Neural progenitor cell (in vitro differentiated cells): ENCODE measurements at regions not wholly inside any gene's neighbourhood (a gene's known extent, or its start where the extent isn't known, plus 50 kb on each side); places are given as distances from the start of the nearest gene placed in this dataset.

Source experiments
- CTCF ChIP-seq: fragments of 200-600 bp; sonication (generic); IDR thresholded peaks from 2 replicates; pipeline ENCODE4 v1.5.1; 2017; ENCODE audit warnings: antibody characterized with exemption, mild to moderate bottlenecking
- EZH2 ChIP-seq: fragments of 200-600 bp; sonication (generic); IDR thresholded peaks from 2 replicates; pipeline ENCODE4 v1.6.1; 2017; ENCODE audit warnings: antibody characterized with exemption, mild to moderate bottlenecking, moderate library complexity

DNA sequence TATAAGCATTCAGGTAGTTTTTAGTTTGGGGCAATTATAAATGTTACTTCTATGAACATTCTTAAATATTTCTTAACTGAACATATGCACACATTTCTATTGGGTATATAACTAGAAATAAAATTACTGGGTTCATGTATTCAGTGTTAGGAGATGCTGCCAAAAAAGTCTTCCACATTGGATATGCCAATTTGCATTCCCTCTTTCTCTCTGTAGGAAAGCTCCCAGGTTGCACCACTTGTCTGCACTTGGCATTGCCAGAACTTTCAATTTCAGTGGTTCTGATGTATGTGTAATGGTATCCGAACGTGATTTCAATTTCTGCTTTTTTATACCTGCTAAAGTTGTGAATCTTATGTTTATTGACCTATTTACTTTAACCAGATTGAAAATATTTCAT is 972.1 kb upstream of the PRR20A start:
- TF ChIP-seq CTCF (no peak), EZH2 (no peak)
